ENCODE measurements at regions not wholly inside any gene's neighbourhood (a gene's known extent, or its start where the extent isn't known, plus 50 kb on each side); places are given as distances from the start of the nearest gene placed in this dataset.
"Not testable (repeated sequence)": the region's sequence is repeated elsewhere in the genome, so short reads cannot be mapped to it uniquely, and the experiment has no call there.

- POLR2A ChIA-PET, result no interaction called here
Observed at GRCh38 chr6:125640441-125641150, 108.8 kb upstream of the HEY2 start.

GRCh38 chr6:125643967-125644661, 105.3 kb upstream of the HEY2 start:
- H3K79me2 ChIP-seq (ENCODE audit: insufficient read depth); H3K9me3 ChIP-seq; H3K27me3 ChIP-seq (ENCODE audit: insufficient read depth); H3K36me3 ChIP-seq (replicated peaks in 1 of 2; ENCODE audit: control insufficient read depth in 1 of 2, insufficient read depth in 2 of 2, low read length in 1 of 2); H4K20me1 ChIP-seq (ENCODE audit: insufficient read depth); DNase-seq; H3K27ac ChIP-seq (ENCODE audit: low read depth in 2 of 2, low read length in 1 of 2); H3K9me2 ChIP-seq; H3K4me1 ChIP-seq (ENCODE audit: control insufficient read depth in 1 of 2, insufficient read depth in 2 of 2, low read depth in 1 of 2, low read length in 1 of 2); H3K9ac ChIP-seq; H3F3A ChIP-seq (replicated peaks; ENCODE audit: insufficient read depth); POLR2A ChIA-PET: not testable (repeated sequence)
- Histone ChIP-seq H3K4me3 (ENCODE audit: low read depth in 2 of 2, low read length in 1 of 2) (peak overlapping the region; percentile 39 to 59), H3K4me2 (peak overlapping the region; percentile 68), H2AFZ (ENCODE audit: low read depth) (peak overlapping the region; percentile 70)
- 24% methylated on average over 9 of the region's 27 CpGs for WGBS (ENCODE audit: low lambda C conversion rate)
- CTCF ChIA-PET, result interaction anchor here (1.2 kb wide), 1 partner anchor 113 kb away, joined by 3 read pairs; no protein-coding TSS in a partner anchor

More at GRCh38 chr6:125640441-125641150, 108.8 kb upstream of the HEY2 start:
- H3F3A ChIP-seq (replicated peaks; ENCODE audit: insufficient read depth), result no peaks in the 10 kb centered on the region
- H3K9ac ChIP-seq, result no peak overlapping the region
- no peaks in the 10 kb centered on the region for H3K79me2 ChIP-seq (ENCODE audit: insufficient read depth)
- H3K4me2 ChIP-seq, result no peak overlapping the region
- H3K4me3 ChIP-seq (ENCODE audit: low read depth in 2 of 2, low read length in 1 of 2), result no peak overlapping the region
- CTCF ChIA-PET, result no interaction called here
- H3K27ac ChIP-seq (ENCODE audit: low read depth in 2 of 2, low read length in 1 of 2), result no peak overlapping the region
- no peaks in the 10 kb centered on the region for H3K36me3 ChIP-seq (replicated peaks in 1 of 2; ENCODE audit: control insufficient read depth in 1 of 2, insufficient read depth in 2 of 2, low read length in 1 of 2)
- TF ChIP-seq, protein P1, sequence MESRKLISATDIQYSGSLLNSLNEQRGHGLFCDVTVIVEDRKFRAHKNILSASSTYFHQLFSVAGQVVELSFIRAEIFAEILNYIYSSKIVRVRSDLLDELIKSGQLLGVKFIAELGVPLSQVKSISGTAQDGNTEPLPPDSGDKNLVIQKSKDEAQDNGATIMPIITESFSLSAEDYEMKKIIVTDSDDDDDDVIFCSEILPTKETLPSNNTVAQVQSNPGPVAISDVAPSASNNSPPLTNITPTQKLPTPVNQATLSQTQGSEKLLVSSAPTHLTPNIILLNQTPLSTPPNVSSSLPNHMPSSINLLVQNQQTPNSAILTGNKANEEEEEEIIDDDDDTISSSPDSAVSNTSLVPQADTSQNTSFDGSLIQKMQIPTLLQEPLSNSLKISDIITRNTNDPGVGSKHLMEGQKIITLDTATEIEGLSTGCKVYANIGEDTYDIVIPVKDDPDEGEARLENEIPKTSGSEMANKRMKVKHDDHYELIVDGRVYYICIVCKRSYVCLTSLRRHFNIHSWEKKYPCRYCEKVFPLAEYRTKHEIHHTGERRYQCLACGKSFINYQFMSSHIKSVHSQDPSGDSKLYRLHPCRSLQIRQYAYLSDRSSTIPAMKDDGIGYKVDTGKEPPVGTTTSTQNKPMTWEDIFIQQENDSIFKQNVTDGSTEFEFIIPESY (IDR thresholded peaks at IDR 0.05; ENCODE audit: borderline replicate concordance, low read depth), result no peak
- TF ChIP-seq FOXJ3 (CRISPR knock-in tag; IDR thresholded peaks at IDR 0.05) (no peak), FOXM1 (IDR thresholded peaks at IDR 0.05; ENCODE audit: low read depth) (no peak), POLR2AphosphoS5 (IDR thresholded peaks at IDR 0.05; ENCODE audit: low read depth, low read length) (no peak), TEAD4 (IDR thresholded peaks at IDR 0.05; ENCODE audit: borderline replicate concordance, insufficient read depth) (no peak), SIN3A (IDR thresholded peaks at IDR 0.05; ENCODE audit: borderline replicate concordance, low read depth, low read length) (no peak), ELF1 (IDR thresholded peaks at IDR 0.05) (no peak), GATA2 (CRISPR knock-in tag; IDR thresholded peaks at IDR 0.05) (no peak), RFX5 (IDR thresholded peaks at IDR 0.05; ENCODE audit: low read length) (no peak), NFIC (IDR thresholded peaks at IDR 0.05; ENCODE audit: borderline replicate concordance) (no peak), RCOR1 (IDR thresholded peaks at IDR 0.05; ENCODE audit: low read length) (no peak), SMC3 (IDR thresholded peaks at IDR 0.05; ENCODE audit: low read depth, low read length) (no peak)
- TF ChIP-seq, protein P2, sequence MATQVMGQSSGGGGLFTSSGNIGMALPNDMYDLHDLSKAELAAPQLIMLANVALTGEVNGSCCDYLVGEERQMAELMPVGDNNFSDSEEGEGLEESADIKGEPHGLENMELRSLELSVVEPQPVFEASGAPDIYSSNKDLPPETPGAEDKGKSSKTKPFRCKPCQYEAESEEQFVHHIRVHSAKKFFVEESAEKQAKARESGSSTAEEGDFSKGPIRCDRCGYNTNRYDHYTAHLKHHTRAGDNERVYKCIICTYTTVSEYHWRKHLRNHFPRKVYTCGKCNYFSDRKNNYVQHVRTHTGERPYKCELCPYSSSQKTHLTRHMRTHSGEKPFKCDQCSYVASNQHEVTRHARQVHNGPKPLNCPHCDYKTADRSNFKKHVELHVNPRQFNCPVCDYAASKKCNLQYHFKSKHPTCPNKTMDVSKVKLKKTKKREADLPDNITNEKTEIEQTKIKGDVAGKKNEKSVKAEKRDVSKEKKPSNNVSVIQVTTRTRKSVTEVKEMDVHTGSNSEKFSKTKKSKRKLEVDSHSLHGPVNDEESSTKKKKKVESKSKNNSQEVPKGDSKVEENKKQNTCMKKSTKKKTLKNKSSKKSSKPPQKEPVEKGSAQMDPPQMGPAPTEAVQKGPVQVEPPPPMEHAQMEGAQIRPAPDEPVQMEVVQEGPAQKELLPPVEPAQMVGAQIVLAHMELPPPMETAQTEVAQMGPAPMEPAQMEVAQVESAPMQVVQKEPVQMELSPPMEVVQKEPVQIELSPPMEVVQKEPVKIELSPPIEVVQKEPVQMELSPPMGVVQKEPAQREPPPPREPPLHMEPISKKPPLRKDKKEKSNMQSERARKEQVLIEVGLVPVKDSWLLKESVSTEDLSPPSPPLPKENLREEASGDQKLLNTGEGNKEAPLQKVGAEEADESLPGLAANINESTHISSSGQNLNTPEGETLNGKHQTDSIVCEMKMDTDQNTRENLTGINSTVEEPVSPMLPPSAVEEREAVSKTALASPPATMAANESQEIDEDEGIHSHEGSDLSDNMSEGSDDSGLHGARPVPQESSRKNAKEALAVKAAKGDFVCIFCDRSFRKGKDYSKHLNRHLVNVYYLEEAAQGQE (IDR thresholded peaks at IDR 0.05; ENCODE audit: low read depth, low read length), result no peak
- no peak for DNase-seq
- H3K9me3 ChIP-seq, result no peaks in the 10 kb centered on the region
- H2AFZ ChIP-seq (ENCODE audit: low read depth), result no peak overlapping the region
- no peaks in the 10 kb centered on the region for H3K27me3 ChIP-seq (ENCODE audit: insufficient read depth)
- no peaks in the 10 kb centered on the region for H4K20me1 ChIP-seq (ENCODE audit: insufficient read depth)
- H3K4me1 ChIP-seq (ENCODE audit: control insufficient read depth in 1 of 2, insufficient read depth in 2 of 2, low read depth in 1 of 2, low read length in 1 of 2), result no peaks in the 10 kb centered on the region; a peak in 1 of 4 replicates
- no peaks in the 10 kb centered on the region for H3K9me2 ChIP-seq
- WGBS (ENCODE audit: low lambda C conversion rate), result 11% methylated on average over 5 of the region's 5 CpGs
